ENCODE measurements at regions not wholly inside any gene's neighbourhood (a gene's known extent, or its start where the extent isn't known, plus 50 kb on each side); places are given as distances from the start of the nearest gene placed in this dataset.

GRCh38 chr7:93011351-93012294 is 106.2 kb downstream of the SAMD9 start:
- DNase-seq (ENCODE audit: low read depth) = peak; percentile 99
- no peak overlapping the region for H3K4me3 ChIP-seq (ENCODE audit: control insufficient read depth, low read depth, low read length)
- TF ChIP-seq CTCF (conservative IDR thresholded peaks at IDR 0.05; ENCODE audit: control insufficient read depth, insufficient read depth, low read depth, low read length) = no peak

- no peak overlapping the region for H3K4me3 ChIP-seq (ENCODE audit: control insufficient read depth, low read depth, low read length)
- no peak for DNase-seq (ENCODE audit: low read depth)
- no peak for TF ChIP-seq CTCF (conservative IDR thresholded peaks at IDR 0.05; ENCODE audit: control insufficient read depth, insufficient read depth, low read depth, low read length)
Measured at GRCh38 chr7:93008833-93009232, 108.9 kb downstream of the SAMD9 start.

- TF ChIP-seq CTCF (conservative IDR thresholded peaks at IDR 0.05; ENCODE audit: control insufficient read depth, insufficient read depth, low read depth, low read length) = no peak
- DNase-seq (ENCODE audit: low read depth) = peak; percentile 59
- H3K4me3 ChIP-seq (ENCODE audit: control insufficient read depth, low read depth, low read length) = no peak overlapping the region
Measured at GRCh38 chr7:93006480-93007095, 111.2 kb downstream of the SAMD9 start.

- no peak for TF ChIP-seq CTCF (conservative IDR thresholded peaks at IDR 0.05; ENCODE audit: control insufficient read depth, insufficient read depth, low read depth, low read length)
- H3K4me3 ChIP-seq (ENCODE audit: control insufficient read depth, low read depth, low read length) = no peak overlapping the region
- no peak for DNase-seq (ENCODE audit: low read depth)
Measured at GRCh38 chr7:93004906-93005305, 112.9 kb downstream of the SAMD9 start.

GRCh38 chr7:92997719-92998118 is 120.1 kb downstream of the SAMD9 start:
- DNase-seq (ENCODE audit: low read depth) = no peak
- no peak overlapping the region for H3K4me3 ChIP-seq (ENCODE audit: control insufficient read depth, low read depth, low read length)
- no peak for TF ChIP-seq CTCF (conservative IDR thresholded peaks at IDR 0.05; ENCODE audit: control insufficient read depth, insufficient read depth, low read depth, low read length)

- no peak overlapping the region for H3K4me3 ChIP-seq (ENCODE audit: control insufficient read depth, low read depth, low read length)
- TF ChIP-seq CTCF (conservative IDR thresholded peaks at IDR 0.05; ENCODE audit: control insufficient read depth, insufficient read depth, low read depth, low read length) = no peak
- no peak for DNase-seq (ENCODE audit: low read depth)
Measured at GRCh38 chr7:92997152-92997551, 120.6 kb downstream of the SAMD9 start.
